Stimulated activated CD8-positive, alpha-beta memory T cell treated with anti-CD3 and anti-CD28 coated beads, Interleukin-4, amount 100 ng/mL, for 4 hours (primary cell): ENCODE measurements at regions not wholly inside any gene's neighbourhood (a gene's known extent, or its start where the extent isn't known, plus 50 kb on each side); places are given as distances from the start of the nearest gene placed in this dataset.
"Not testable (repeated sequence)": the region's sequence is repeated elsewhere in the genome, so short reads cannot be mapped to it uniquely, and the experiment has no call there.

Source experiments
- DNase-seq, 2 donors: peaks; one replicate each; pipeline ENCODE4 v3.0.0-alpha.2; 2020; ENCODE audit warnings: low read depth in 2 of 2, low spot score in 1 of 2

DNA sequence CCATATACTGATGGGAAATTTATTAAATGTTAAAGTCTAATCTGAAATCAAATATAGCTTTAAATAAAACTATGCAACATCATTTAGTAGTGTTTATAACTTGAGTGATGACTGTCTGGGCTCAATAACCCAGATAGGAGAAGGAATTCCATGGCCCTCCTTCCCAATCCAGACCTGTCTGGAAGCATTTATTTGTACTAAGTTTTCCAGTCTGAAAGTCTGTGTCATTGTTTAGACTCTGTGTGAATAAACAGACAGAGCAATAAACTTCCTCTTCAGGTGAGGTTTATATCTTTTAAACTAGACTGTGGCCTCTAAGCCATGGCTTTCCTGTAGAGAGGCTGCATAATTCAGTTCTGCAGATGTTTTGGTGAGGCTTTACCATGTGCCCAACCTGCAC lies 176.4 kb downstream of the SOX4 start:
- DNase-seq = no peak

DNA sequence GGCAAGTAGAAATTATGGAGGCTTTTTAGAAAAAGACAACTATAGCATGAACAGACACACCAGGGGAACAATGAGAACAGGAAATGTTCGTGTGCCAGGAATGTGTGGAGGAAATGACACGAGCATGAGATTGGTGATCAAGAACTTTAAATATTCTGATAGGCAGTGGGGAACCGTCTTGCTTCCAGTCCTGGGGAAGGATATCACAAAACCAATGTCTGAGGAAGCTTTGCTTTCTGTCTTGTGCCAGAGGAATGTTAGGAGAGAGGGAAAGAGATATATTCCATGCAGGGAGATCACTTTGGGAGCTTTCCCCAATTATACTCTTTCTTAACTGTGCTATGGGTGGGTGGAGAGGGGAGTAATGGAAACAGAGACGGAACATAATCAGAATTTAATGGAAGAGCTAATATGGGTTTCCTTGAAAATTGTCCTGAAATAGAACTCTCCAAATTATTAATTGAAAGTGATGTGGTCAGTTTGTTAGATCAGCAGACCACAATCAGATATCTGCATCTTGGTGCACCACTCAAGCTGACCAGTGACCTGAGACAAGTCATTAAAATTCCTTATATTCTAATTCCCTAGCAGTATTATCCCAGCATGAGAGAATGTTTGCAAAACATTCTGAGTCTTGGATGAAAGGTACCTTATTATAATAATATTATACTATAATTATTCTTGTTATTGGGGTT lies 178.2 kb downstream of the SOX4 start:
- no peak for DNase-seq

- no peak for DNase-seq
Observed at GRCh38 chr6:21772477-21772876, 178.9 kb downstream of the SOX4 start.

DNA sequence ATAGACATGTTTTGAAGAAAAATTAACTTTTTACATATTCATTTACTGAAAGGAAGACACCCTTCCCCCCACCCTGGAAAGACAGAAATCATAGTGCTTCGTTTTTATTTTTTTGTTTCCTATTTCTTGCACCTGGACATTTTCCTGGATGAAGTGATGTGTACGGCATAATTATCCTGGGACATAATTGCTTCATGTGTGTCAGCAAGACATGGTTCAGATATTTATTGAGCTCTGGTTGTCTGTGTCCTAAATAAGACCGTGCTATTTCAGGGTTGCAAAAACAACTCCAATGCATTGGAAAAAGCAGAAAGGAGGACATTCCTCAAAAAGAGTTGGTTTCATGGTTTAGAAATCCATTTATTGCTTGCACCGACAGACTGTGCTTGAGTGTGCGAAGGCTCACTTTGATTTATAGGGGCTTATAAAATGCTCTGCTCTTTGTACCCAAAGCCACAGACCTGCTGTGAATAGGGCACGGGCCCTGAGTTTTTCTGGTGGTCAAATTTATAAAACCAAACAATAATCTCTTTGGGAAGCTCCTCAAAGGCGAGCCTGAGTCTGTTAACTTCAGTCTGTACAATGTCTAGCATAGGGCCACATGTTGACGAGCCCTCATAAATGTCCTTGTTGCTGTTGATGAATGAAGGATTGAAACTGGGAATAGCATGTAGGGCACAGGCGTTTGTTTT lies 179.5 kb downstream of the SOX4 start:
- no peak for DNase-seq

DNA sequence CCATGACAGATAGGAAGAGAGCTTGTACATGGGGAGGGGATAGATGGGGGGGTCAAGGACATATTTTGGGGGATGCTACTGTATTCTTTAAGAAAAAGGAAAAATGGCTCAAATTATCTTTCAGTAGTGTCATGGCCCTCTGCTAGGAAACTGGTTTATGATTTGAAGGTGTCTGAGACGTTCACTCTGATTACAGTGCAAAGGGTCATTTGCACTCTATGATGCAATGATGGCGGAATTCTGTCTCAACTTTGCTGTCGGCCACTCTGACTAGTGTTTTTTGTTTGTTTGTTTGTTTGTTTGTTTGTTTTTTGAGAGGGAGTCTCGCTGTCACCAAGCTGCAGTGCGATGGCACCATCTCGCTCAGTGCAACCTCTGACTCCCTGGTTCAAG lies 180.0 kb downstream of the SOX4 start:
- DNase-seq = no peak

DNA sequence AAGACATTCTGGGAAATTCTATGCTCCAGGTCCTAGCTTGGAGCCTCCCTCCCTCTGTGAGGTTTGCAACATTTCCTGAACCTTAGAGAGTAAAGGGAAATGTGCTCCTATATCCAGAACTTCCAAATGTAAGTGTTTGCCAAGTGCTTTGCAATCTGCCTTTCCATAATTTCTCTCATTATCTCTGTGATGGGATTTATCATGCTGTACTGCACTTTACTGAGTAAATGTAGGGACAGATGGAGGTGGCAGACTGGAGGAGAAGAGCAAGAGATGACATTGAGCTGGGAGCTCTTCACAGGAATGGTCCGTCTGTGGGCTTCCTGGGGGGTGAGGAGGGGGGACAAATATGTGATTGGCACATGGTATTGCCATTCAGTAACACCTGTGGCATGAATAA lies 184.3 kb downstream of the SOX4 start:
- DNase-seq = no peak

GRCh38 chr6:21780141-21780540 lies 186.6 kb downstream of the SOX4 start:
- DNase-seq = no peak

- DNase-seq = no peak
Observed at GRCh38 chr6:21780679-21781078, 187.1 kb downstream of the SOX4 start.

DNA sequence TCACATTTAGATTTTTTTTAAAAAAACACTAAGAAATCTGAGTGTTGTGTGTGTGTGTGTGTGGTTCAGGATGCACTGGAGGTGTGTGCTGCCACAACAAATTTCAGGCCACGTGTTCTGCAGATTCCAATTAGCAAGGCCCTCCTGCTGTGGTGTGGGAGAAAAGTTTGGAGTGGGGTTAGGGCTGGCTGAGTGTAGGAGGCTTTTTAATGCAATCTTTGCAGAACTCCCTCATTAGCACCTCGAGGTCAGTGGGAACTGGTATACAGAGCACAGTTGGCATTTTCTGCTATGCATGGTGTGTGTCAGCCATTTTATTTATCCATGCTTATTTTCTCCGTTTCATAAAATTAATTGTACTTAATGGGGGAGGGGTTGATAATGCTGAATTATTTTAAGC lies 187.6 kb downstream of the SOX4 start:
- DNase-seq = no peak

DNA sequence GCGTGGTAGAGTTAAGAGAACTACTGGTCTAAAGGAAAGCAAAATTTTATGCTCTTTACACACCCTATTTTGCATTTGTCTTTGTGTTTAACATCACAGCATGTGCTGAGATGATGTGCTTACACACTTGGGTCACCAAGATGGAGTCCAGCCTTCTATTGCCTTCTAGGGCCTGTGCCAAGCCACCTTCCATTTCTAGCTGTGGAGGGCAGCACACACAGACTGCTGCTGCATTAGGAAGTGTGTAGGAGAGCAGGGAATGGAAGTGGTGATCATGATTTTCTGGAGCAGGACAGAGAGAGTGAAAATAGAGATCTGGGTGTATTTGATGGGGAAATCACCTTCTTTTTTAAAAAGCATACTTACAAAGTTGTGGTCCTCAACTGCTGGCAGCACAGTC lies 191.6 kb downstream of the SOX4 start:
- no peak for DNase-seq

GRCh38 chr6:21791056-21791455 lies 197.5 kb downstream of the SOX4 start:
- DNase-seq = no peak

DNA sequence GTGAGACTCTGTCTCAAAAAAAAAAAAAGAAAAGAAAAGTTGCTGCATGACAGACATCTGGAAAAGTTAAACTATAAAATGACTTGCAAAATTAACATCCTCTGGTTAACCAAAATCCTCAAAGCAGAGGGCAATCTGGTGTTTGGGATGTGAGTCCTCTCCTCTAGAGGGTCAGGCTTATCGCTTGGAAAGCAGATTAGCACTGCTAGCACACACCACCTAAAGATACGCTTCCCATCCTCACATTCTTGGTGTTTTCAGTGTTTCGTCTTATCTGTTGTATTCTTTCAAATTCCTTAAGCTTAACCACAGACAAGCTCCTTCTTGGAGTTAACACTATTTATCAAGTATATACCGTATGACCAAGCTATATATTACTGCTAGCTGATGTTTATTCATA lies 198.0 kb downstream of the SOX4 start:
- no peak for DNase-seq

DNA sequence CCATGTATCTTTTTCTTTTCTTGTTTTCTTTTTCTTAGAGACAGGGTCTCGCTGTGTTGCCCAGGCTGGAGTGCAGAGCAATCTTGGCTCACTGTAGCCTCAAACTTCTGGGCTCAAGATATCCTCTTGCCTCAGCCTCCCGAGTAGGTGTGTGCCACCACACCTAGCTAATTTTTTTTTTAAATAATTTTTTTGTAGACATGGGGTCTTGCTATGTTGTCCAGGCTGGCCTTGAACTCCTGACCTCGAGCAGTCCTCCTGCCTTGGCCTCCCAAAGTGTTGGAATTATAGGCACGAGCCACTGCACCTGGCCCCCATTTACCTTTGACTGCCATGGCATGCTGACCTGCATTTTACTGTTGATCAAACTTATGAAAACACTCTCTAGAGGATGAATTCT lies 198.6 kb downstream of the SOX4 start:
- DNase-seq = no peak

DNA sequence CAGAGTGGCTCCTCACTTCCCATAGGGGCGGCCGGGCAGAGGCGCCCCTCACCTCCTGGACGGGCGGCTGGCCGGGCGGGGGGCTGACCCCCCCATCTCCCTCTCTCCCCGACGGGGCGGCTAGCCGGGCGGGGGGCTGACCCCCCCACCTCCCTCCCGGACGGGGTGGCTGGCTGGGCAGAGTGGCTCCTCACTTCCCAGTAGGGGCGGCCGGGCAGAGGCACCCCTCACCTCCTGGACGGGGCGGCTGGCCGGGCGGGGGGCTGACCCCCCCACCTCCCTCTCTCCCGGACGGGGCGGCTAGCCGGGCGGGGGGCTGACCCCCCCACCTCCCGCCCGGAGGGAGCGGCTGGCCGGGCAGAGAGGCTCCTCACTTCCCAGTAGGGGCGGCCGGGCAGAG lies 203.4 kb downstream of the SOX4 start:
- DNase-seq = not testable (repeated sequence)

DNA sequence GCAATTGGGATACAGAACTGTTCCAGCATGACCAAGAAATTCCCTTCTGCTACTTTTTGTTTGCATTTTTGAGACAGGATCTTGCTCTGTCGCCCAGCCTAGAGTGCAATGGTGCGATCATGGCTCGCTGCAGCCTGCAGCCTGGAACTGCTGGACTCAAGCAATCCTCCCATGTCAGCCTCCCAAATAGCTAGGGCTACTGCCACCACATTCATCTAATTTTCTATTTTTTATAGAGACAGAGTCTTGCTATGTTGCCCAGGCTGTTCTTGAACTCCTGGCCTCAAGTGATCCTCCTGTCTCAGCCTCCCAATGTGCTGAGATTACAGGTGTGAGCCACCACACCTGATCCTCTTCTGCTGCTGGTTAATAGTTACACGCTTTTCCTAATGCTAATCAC lies 204.9 kb downstream of the SOX4 start:
- no peak for DNase-seq

DNA sequence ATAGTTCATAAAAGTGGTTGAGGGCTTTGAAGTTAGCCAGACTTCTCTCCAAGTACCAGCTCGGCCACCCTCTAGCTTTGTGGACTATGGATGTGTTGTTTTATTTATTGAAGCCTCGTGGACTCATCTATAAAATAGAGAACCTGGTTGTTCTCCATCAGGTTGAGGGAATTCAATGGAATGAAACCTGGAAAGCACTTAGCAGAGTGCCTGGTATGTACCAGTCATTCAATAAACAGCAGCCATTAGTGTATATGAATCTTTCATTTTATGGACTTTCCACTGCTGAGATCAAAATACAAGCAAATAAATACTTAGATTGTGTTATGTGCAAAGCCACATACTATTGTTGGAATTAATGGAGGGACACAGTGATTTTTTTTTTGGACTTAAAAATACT lies 206.8 kb downstream of the SOX4 start:
- DNase-seq = no peak

DNA sequence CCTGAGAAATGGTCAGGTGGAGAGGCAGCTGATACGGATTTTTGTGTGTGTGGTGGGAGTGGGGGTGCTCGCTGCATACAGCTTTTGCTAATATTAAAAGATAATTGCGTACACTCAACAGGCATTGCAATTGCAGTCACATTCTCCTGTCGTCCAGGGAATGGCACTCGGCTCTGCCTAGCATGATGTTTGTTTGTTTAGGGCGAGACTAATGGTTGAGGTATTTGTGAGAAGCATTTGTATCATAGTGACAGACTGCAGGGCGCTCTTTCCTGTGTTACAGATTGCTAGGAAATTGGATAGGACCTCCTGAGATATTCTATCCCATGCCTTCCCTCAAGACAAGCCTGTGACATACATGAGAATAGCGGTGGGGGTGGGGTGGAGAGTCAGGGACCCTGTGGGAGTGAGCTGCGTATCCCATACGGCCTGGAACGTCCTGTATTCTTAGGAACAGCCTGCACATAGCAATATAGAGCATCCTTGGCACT lies 207.4 kb downstream of the SOX4 start:
- no peak for DNase-seq

DNA sequence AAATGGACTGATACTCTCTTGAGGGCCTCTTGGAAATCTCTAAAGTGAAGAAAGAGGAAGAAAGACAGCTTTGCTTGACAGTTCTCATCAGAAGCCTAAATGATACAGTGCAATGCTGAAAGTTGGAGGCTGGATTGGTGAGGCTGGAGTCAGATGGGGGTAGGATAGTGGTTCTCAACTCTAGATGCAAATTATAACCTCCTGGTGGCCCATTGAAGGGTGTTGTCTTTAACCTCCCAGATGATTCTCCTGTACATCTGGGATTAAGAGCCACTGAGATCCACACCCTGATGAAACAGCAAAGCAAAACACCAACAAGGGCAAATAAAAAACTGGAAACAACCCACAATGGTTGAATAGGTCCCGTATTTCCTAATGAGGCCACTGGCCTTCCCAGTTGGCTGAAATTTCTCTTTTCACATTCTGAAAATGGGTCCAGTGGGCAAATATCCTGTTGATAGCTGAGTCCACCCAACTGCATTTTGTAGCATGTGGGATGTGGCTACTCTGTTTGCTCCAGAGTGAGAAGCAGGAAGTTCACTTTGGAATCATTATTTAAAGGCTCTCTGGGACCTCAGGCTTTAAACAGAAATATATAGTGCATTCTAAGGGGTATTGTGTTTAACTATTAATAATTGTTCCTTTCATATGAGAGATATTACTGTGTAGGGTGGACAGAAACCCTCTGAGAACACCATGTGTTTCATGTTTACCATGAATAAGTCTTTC lies 208.1 kb downstream of the SOX4 start:
- DNase-seq = no peak

- DNase-seq = no peak
Observed at GRCh38 chr6:21802175-21802822, 208.7 kb downstream of the SOX4 start.

DNA sequence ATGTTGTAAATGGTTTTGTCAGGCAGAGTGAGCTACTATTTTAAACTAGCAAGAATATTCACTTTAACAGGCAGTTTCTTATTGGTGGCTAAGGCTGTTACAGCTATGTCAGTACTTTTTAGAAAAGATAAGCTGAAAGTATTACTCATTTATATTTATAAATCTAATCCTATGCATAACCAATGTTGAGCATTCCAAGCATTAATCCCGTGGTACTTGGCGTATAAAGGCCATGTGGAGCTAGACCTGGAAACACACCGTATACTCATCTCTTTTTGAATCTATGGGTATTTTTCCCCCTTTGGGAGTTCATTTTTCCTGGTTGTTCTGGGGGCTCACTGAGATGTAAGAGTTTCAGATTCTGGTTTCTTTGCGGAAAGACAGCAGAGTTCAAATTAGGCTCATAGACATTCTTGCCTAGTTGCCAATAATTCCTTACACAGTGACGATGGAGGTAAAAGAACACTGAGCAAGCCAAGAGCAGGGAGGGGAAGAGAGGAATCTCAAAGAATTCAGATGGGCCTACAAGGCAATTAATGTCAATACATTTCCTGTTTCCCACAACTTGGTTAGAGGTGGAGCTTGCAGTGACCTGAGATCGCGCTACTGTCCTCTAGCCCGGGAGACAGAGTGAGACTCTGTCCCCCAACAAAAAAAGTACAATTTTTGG lies 211.5 kb downstream of the SOX4 start:
- no peak for DNase-seq
